Mesothelial cell of epicardium (in vitro differentiated cells): ENCODE measurements at regions not wholly inside any gene's neighbourhood (a gene's known extent, or its start where the extent isn't known, plus 50 kb on each side); places are given as distances from the start of the nearest gene placed in this dataset.

ENCODE experiments used
- DNase-seq, 2 experiments: peaks; one replicate each; pipeline ENCODE4 v3.0.0; 2021; ENCODE audit warnings: low spot score in 2 of 2; ENCODE audit not compliant: unreplicated experiment in 2 of 2
- H3K27ac Mint-ChIP-seq: 2 replicates; pipeline ENCODE4 v1.8.0; 2021; ENCODE audit warnings: mixed read lengths
- H3K27me3 Mint-ChIP-seq: 2 replicates; pipeline ENCODE4 v1.8.0; 2021; ENCODE audit warnings: low read depth, mixed read lengths
- H3K36me3 Mint-ChIP-seq: 2 replicates; pipeline ENCODE4 v1.8.0; 2021; ENCODE audit warnings: mixed read lengths
- H3K4me1 Mint-ChIP-seq: 2 replicates; pipeline ENCODE4 v1.8.0; 2021; ENCODE audit warnings: mixed read lengths
- H3K4me3 Mint-ChIP-seq: 2 replicates; pipeline ENCODE4 v1.8.0; 2021; ENCODE audit warnings: mild to moderate bottlenecking, moderate library complexity, mixed read lengths
- H3K9me3 Mint-ChIP-seq: 2 replicates; pipeline ENCODE4 v1.8.0; 2021; ENCODE audit warnings: mixed read lengths
- CTCF ChIP-seq: fragments of 200-600 bp; sonication (generic); IDR thresholded peaks from one replicate; pipeline ENCODE4 v1.5.0; 2021; ENCODE audit warnings: antibody characterized with exemption; ENCODE audit not compliant: unreplicated experiment

- Mint-ChIP-seq H3K4me3 (no peak overlapping the region), H3K4me1 (no peaks in the 10 kb centered on the region), H3K27ac (no peak overlapping the region), H3K27me3 (no peaks in the 10 kb centered on the region), H3K9me3 (peaks cover 26% of the 10 kb centered on the region), H3K36me3 (no peaks in the 10 kb centered on the region)
- DNase-seq = no peak
- no peak for TF ChIP-seq CTCF
These were observed 58.7 kb upstream of the GPM6B start for GRCh38 chrX:13875572-13875971.

GRCh38 chrX:13868591-13868990 lies 51.7 kb upstream of the GPM6B start:
- no peaks in the 10 kb centered on the region for H3K27me3 Mint-ChIP-seq
- no peak overlapping the region for H3K27ac Mint-ChIP-seq
- peaks cover 30% of the 10 kb centered on the region for H3K9me3 Mint-ChIP-seq
- no peak for TF ChIP-seq CTCF
- no peak for DNase-seq
- H3K4me3 Mint-ChIP-seq = no peak overlapping the region
- no peaks in the 10 kb centered on the region for H3K4me1 Mint-ChIP-seq
- H3K36me3 Mint-ChIP-seq = no peaks in the 10 kb centered on the region
